Aorta (tissue), 5 donors: ENCODE measurements at regions not wholly inside any gene's neighbourhood (a gene's known extent, or its start where the extent isn't known, plus 50 kb on each side); places are given as distances from the start of the nearest gene placed in this dataset.
"Not testable (repeated sequence)": the region's sequence is repeated elsewhere in the genome, so short reads cannot be mapped to it uniquely, and the experiment has no call there.

ENCODE experiments used
- ATAC-seq: fragments of 200-7000 bp; cut with Tn5 transposase; one replicate; pipeline ENCODE4 v1.9.1; 2022; ENCODE audit warnings: moderate library complexity; ENCODE audit not compliant: low FRiP score
- DNase-seq, 2 donors: peaks; one replicate each; pipeline ENCODE4 v3.0.0-alpha.2; 2020
- H3K27ac ChIP-seq, 2 donors: one replicate each; pipeline ENCODE4 v1.5.1; 2013; ENCODE audit warnings: low read length in 2 of 2, mild to moderate bottlenecking in 2 of 2, moderate library complexity in 2 of 2, control low read depth in 1 of 2, inconsistent platforms in 1 of 2, low read depth in 1 of 2
- H3K27me3 ChIP-seq, 2 donors: one replicate each; pipeline ENCODE4 v1.6.1; 2013; ENCODE audit warnings: control low read depth in 1 of 2, low read length in 1 of 2, mild to moderate bottlenecking in 1 of 2, moderate library complexity in 1 of 2; ENCODE audit not compliant: insufficient read depth in 2 of 2, control insufficient read depth in 1 of 2
- H3K36me3 ChIP-seq, 2 donors: one replicate each; pipeline ENCODE4 v1.6.1; 2013; ENCODE audit warnings: control low read depth in 1 of 2, low read length in 1 of 2, mild to moderate bottlenecking in 1 of 2; ENCODE audit not compliant: insufficient read depth in 2 of 2, control insufficient read depth in 1 of 2
- H3K4me1 ChIP-seq, 2 donors: one replicate each; pipeline ENCODE4 v1.6.1; 2013; ENCODE audit warnings: low read length in 2 of 2, control low read depth in 1 of 2, mild to moderate bottlenecking in 1 of 2, moderate library complexity in 1 of 2; ENCODE audit not compliant: insufficient read depth in 2 of 2, control insufficient read depth in 1 of 2
- H3K4me3 ChIP-seq, 2 donors: one replicate each; pipeline ENCODE4 v1.5.1; 2013; ENCODE audit warnings: low read length in 2 of 2, control low read depth in 1 of 2, mild to moderate bottlenecking in 1 of 2
- H3K9me3 ChIP-seq: one replicate; pipeline ENCODE4 v1.6.1; 2013; ENCODE audit warnings: mild to moderate bottlenecking, low read length; ENCODE audit not compliant: control insufficient read depth
- WGBS, 2 donors: extraction: QIAGEN DNeasy Blood & Tissue Kit; methylation state at CpG; one replicate each; pipeline ENCODE4 v1.1.7; 2013; 5-methylcytosine and 5-hydroxymethylcytosine counted together
- intact Hi-C, 2 donors: fragments of 100-400 bp; cut with DNase I; formaldehyde crosslinking; loops; one replicate each; pipeline versions ENCODE4 v1.14.2 to v1.15.0; 2022
- donor health status: healthy with polysubstance abuse.
- donor health status: Bipolar disorder and iron deficiency.
- donor health status: DM: no; HTN: no; CAD: no.
- donor health status: DM: no; HTN: no; CAD: no.
- donor health status: DM: yes; HTN: yes; CAD: no.

DNA sequence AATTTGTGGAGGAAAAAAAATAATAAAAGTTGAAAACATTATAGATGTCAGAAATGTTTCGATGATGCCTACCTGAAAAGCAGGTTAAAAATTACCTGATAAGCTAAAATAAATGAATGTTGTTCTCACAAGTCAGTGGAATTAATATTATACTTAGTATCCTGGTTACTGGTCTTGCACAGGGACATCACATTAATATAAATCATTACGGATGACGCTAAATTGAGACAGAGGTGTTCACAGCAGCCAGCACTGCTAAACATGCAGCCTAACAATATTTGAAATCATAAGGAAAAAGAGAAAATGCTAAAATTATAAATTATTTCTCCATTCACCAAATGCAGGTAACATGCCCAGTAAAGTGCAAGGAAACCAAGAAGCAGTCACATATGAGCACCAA is 1130.0 kb downstream of the STPG2 start:
- H3K4me3 ChIP-seq: no peak overlapping the region
- H3K27me3 ChIP-seq: no peaks in the 10 kb centered on the region
- ATAC-seq (no peak), DNase-seq (no peak)
- no peaks in the 10 kb centered on the region for H3K4me1 ChIP-seq
- no peaks in the 10 kb centered on the region for H3K36me3 ChIP-seq
- WGBS, 2 donors: 97 to 99% methylated on average over 3 of the region's 3 CpGs
- intact Hi-C loops: no loop called here
- H3K27ac ChIP-seq: no peak overlapping the region
- H3K9me3 ChIP-seq: no peaks in the 10 kb centered on the region

DNA sequence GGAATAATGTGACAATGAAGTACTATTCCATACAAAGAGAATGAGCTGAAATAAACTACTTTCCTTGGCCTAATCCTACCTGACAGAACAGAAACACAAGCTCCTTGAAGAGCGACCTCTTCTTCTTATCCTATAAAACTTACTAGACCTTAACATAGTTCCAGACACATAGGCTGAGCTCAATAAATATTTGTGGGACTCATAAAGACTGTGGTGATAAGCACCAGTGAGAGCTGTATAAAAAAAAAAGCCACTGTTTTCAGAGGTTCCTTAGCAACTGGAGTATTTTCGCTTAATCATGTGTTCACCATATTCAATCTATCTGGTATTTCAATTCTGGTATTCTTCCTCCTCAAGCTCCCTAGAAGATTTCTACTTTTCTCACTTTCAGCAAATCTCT is 1129.6 kb downstream of the STPG2 start:
- WGBS, 2 donors: 83 to 87% methylated on average over 2 of the region's 2 CpGs
- H3K4me1 ChIP-seq: no peaks in the 10 kb centered on the region
- no peak overlapping the region for H3K27ac ChIP-seq
- no peaks in the 10 kb centered on the region for H3K9me3 ChIP-seq
- no peaks in the 10 kb centered on the region for H3K27me3 ChIP-seq
- no peak overlapping the region for H3K4me3 ChIP-seq
- intact Hi-C loops: no loop called here
- DNase-seq (no peak), ATAC-seq (no peak)
- H3K36me3 ChIP-seq: no peaks in the 10 kb centered on the region

DNA sequence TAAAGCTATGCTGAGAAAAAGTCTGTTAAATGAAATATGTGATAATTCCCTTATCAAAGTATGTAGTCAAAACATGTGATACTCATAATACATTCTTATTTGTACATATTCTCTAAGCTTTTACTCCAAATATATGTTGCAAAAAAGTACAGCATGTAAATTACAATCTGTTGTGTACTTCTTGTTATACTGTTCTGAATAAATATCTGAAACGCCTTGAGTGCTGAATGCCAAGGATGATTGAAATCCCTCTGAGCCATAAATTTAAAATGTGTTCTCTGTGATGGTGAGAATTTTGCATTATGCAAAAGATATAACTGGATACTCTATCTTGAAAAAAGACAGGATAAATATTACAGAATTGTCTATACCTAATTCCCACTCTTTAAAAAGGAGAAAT is 1128.0 kb downstream of the STPG2 start:
- no peak for ATAC-seq
- DNase-seq: no peak

DNA sequence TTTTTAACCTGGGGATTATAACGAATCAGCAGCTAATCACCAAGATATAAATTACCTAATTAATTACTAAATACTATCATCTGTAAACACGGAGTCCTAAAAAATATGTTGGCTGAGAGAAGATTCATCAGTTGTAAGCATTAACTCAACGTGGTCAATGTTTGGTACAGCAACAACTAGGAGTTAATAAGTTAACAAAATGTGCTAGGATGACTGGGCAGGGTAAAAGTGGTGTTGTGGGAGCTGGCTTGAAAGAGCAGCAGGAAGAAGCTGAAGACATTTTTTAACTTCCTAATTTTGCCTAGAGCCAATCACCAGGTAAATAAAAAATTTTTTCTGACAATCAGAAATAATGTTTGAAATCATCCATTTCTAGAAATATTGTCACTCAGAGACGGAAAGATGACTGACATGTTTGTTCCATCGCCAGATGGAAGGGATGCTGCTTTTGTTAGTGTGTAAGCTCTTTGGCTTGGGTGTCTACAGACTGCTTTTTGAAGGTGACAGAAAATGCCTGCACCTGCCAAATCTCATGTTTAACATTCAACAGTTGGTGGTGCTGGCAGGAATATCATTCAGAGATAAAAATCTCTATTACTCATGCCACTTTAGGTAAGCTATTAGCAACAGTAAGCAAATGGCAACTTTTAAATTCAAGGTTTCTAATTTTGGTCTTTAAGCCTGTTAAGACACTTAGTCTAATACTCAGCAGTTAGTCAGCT is 1126.9 kb downstream of the STPG2 start:
- no peaks in the 10 kb centered on the region for H3K27me3 ChIP-seq
- intact Hi-C loops: no loop called here
- H3K4me1 ChIP-seq: no peaks in the 10 kb centered on the region

More for the DNA sequence above, 1128.0 kb downstream of the STPG2 start:
- Histone ChIP-seq H3K9me3 (no peaks in the 10 kb centered on the region), H3K27me3 (no peaks in the 10 kb centered on the region), H3K4me1 (no peaks in the 10 kb centered on the region), H3K27ac (no peak overlapping the region), H3K36me3 (no peaks in the 10 kb centered on the region), H3K4me3 (no peak overlapping the region)
- intact Hi-C loops: no loop called here
- 44 to 46% methylated on average over 1 of the region's 1 CpG for WGBS, 2 donors

DNA sequence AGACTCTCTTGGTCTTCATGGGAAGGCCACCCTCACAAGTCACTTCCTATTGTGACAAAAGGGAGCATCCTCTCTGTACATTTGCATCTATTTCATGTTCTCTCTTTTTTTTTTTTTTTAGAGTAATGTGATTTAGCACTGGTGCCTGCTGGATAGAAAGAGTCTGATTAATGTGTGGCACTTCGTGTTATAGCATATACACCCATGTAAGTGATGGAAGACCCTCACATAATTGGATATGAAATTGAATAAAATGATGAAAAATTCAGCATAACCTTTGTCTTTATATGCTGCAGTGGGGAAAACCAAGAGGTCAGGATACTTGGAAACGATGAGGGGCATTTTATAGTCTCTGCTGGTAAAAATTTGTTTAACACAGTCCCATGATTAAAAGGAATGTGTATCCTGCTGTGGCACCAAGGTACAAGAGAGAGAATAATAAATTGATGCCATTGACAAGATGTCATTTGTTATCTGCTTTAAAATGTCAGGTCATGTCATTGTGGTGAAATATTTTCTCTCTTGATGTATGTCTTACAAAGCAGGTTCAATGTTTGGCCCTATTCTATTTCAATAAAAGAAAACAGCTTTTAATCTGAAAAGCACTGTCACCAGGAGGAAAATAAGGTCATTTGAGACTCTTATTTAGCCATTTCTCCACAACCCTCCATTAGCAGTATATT is 1115.4 kb downstream of the STPG2 start:
- intact Hi-C loops: no loop called here
- H3K27me3 ChIP-seq: no peaks in the 10 kb centered on the region
- WGBS, 2 donors: 59% methylated on average over 2 of the region's 2 CpGs
- H3K27ac ChIP-seq: no peak overlapping the region
- no peak overlapping the region for H3K4me3 ChIP-seq
- DNase-seq (no peak), ATAC-seq (no peak)
- no peaks in the 10 kb centered on the region for H3K9me3 ChIP-seq
- no peaks in the 10 kb centered on the region for H3K36me3 ChIP-seq
- no peaks in the 10 kb centered on the region for H3K4me1 ChIP-seq

More for the DNA sequence above, 1126.9 kb downstream of the STPG2 start:
- H3K36me3 ChIP-seq: no peaks in the 10 kb centered on the region
- no peak overlapping the region for H3K27ac ChIP-seq
- WGBS, 2 donors: 63 to 65% methylated on average over 5 of the region's 5 CpGs
- ATAC-seq: no peak
- no peak overlapping the region for H3K4me3 ChIP-seq
- no peaks in the 10 kb centered on the region for H3K9me3 ChIP-seq
- DNase-seq: no peak

DNA sequence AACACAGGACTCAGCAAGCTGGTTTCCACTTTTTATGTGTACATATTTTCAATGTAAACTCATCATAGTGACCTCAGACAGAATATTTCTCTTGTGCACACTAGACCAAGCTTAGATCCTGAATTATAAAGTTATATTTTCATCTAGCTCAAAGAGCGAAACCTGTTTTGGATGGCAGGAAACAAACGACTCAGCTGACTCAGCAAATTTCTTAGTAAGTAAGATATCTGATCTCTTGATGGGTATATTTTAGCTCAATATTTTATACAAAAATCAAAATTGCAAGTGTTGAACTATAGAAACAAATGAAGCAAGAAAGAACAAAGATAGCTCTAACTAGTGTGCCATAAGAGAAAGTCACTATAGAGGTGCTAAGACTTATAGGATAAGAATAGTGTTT is 1114.5 kb downstream of the STPG2 start:
- Histone ChIP-seq H3K27ac (no peak overlapping the region), H3K9me3 (no peaks in the 10 kb centered on the region), H3K4me3 (no peak overlapping the region), H3K36me3 (no peaks in the 10 kb centered on the region), H3K27me3 (no peaks in the 10 kb centered on the region), H3K4me1 (no peaks in the 10 kb centered on the region)
- no peak for ATAC-seq
- WGBS, 2 donors: 54 to 57% methylated on average over 2 of the region's 2 CpGs
- no peak for DNase-seq
- intact Hi-C loops: no loop called here

DNA sequence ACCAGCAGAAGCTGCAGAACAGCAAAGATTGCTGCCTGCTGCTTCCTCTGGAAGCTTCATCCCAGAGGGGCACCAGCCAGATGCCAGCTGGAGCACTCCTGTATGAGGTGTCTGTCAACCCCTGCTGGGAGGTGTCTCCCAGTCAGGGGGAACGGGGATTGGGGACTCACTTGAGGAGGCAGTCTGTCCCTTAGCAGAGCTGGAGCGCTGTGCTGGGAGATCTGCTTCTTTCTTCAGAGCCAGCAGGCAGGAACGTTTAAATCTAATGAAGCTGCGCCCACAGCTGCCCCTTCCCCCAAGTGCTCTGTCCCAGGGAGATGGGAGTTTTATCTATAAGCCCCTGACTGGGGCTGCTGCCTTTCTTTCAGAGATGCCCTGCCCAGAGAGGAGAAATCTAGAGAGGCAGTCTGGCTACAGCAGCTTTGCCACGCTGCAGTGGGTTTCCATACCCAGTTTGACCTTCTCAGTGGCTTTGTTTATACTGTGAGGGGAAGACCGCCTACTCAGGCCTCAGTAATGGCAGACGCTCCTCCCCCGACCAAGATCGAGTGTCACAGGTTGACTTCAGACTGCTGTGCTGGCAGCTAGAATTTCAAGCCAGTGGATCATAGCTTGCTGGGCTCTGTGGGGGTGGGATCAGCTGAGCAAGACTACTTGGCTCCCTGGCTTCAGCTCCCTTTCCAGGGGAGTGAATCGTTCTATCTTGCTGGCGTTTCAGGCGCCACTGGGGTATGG is 1105.7 kb downstream of the STPG2 start:
- H3K27ac ChIP-seq, intact Hi-C loops, H3K27me3 ChIP-seq, DNase-seq, H3K9me3 ChIP-seq, H3K4me1 ChIP-seq, ATAC-seq, H3K36me3 ChIP-seq, H3K4me3 ChIP-seq: not testable (repeated sequence)
- WGBS, 2 donors: 61% methylated on average over 12 of the region's 12 CpGs

DNA sequence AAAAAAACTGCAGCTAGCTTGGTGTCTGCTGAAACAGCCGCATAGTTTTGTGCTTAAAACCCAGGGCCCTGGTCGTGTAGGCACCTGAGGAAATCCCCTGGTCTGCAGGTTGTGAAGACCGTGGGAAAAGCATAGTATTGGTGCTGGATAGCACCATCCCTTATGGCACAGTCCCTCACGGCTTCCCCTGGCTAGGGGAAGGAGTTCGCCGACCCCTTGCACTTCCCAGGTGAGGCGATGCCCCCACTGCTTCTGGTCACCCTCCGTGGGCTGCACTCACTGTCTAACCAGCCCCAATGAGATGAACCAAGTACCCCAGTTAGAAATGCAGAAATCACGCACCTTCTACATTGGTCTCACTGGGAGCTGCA is 1105.1 kb downstream of the STPG2 start:
- Histone ChIP-seq H3K9me3 (no peaks in the 10 kb centered on the region), H3K36me3 (no peaks in the 10 kb centered on the region), H3K27me3 (no peaks in the 10 kb centered on the region), H3K4me1 (no peaks in the 10 kb centered on the region), H3K27ac (no peak overlapping the region), H3K4me3 (no peak overlapping the region)
- intact Hi-C loops: no loop called here
- DNase-seq (no peak), ATAC-seq (no peak)
- WGBS, 2 donors: 92 to 93% methylated on average over 9 of the region's 9 CpGs

DNA sequence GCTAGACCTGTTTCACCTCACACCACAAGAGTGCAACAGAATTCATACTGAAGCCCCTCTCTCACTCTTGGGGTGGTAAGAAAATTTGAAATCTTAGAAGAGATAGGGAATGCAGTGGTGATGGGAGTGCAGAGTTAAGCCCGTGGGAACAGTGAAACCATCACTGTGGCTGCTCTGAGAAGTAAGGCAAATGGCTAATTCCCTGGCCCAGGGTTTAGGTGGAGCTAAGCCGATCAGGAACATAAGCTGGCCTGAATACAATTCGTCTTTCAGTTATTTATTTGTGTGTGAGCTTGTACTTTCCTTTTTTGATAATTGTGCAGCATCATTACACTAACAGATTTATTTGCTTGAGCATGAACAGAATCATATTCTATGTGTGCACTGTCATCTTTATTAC is 1070.6 kb downstream of the STPG2 start:
- no peak overlapping the region for H3K27ac ChIP-seq
- intact Hi-C loops: no loop called here

More for the DNA sequence above, 1070.6 kb downstream of the STPG2 start:
- WGBS, 2 donors: 90 to 93% methylated on average over 3 of the region's 3 CpGs
- no peaks in the 10 kb centered on the region for H3K9me3 ChIP-seq
- H3K4me1 ChIP-seq: no peaks in the 10 kb centered on the region
- no peak overlapping the region for H3K4me3 ChIP-seq
- DNase-seq: no peak
- peaks cover 0 to 2% of the 10 kb centered on the region in 2 donors for H3K27me3 ChIP-seq
- ATAC-seq: no peak
- H3K36me3 ChIP-seq: no peaks in the 10 kb centered on the region
